GM19438 (cell line): ENCODE measurements at regions not wholly inside any gene's neighbourhood (a gene's known extent, or its start where the extent isn't known, plus 50 kb on each side); places are given as distances from the start of the nearest gene placed in this dataset.
"Not testable (repeated sequence)": the region's sequence is repeated elsewhere in the genome, so short reads cannot be mapped to it uniquely, and the experiment has no call there.

Experiments used
- ATAC-seq: cut with Tn5 transposase; IDR thresholded peaks from one replicate; pipeline ENCODE4 v1.9.1; 2021; ENCODE audit warnings: low read depth; ENCODE audit not compliant: unreplicated experiment

DNA sequence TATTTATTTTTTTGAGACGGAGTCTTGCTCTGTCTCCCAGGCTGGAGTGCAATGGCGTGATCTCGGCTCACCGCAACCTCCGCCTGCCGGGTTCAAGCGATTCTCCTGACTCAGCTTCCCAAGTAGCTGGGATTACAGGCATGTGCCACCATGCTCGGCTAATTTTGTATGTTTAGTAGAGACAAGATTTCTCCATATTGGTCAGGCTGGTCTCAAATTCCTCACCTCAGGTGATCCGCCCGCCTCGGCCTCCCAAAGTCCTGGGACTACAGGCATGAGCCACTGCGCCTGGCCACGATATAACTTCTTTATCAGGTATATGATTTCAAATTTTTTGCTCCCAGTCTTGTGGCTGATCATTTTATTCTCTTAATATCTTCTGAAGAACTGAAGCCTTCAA lies 1506.3 kb downstream of the FAM181B start:
- ATAC-seq = not testable (repeated sequence)

GRCh38 chr11:81224396-81224795 lies 1509.3 kb downstream of the FAM181B start:
- no peak for ATAC-seq

DNA sequence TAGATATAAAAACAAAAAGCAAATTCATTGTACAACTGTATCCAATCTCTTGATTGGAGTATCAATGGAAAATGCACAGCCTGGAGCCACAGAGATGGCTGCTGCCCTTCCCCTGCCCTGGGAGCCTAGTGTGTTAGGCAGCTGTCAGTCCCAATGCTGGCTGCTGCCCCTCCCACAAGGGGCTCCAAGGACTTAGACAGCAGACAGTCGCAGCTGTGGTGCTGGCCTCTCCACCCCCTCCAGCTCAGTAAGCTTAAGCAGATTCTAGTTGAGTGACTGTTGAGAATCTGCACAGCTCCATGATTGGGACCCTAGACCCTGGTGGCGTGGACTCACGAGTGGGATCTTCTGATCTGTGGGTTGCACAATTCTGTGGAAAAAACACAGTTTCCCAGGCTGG lies 1511.2 kb downstream of the FAM181B start:
- no peak for ATAC-seq

GRCh38 chr11:81220146-81220895 lies 1513.3 kb downstream of the FAM181B start:
- no peak for ATAC-seq

DNA sequence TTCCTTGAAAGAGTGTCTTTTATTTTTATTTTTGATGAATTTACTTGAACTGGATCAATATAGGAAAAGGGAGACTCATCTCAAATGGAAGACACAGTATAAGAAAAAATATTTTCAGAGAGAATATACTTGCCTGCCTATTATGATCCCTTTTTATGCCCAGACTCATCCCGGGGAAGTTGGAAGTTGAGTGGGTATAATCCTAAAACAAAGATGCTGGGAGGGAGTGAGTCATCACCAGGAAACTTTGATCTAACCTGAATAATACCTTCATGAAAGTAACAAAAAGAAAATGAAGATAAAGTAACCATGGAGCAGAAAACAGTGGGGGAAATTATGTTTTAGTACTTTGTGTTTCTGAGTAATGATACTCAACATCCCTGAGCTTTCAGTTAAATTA lies 1514.0 kb downstream of the FAM181B start:
- no peak for ATAC-seq

DNA sequence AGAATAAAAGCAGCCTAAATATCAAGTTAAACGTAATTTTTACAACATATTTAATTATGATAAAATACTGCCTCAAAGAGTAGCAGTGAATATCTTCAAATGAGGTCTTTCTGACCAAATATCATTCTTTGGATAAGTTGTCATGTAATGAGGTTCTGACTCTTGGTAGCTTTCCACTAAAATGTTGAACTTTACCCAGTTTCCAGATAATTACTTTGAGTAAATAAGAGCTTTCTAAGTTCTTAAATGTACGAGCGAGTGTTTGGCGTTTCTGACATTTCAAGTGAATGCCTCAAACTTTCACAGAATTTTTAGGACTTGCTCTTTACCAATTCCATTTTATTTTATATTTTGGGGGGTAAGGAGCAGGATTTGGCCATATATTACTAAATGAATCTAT lies 1515.2 kb downstream of the FAM181B start:
- no peak for ATAC-seq

- ATAC-seq = no peak
Measured at GRCh38 chr11:81211050-81211449, 1522.6 kb downstream of the FAM181B start.

DNA sequence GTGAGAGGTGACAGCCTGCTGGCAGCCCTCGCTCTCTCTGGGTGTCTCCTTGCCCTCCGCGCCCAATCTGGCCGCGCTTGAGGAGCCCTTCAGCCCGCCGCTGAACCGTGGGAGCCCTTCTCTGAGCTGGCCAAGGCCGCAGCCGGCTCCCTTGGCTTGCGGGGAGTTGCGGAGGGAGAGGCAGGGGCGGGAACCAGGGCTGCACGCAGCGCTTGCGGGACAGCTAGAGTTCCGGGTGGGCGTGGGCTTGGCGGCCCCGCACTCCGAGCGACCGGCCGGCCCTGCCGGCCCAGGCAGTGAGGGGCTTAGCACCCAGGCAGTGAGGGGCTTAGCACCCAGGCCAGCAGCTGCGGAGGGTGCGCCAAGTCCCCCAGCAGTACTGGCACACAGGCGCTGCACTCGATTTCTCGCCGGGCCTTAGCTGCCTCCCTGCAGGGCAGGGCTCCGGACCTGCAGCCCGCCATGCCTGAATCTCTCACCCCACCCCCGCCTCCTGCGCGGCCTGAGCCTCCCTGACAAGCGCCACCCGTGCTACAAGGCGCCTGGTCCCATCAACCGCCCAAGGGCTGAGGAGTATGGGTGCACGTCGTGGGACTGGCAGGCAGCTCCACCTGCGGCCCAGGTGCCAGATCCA lies 1526.1 kb downstream of the FAM181B start:
- ATAC-seq = no peak

DNA sequence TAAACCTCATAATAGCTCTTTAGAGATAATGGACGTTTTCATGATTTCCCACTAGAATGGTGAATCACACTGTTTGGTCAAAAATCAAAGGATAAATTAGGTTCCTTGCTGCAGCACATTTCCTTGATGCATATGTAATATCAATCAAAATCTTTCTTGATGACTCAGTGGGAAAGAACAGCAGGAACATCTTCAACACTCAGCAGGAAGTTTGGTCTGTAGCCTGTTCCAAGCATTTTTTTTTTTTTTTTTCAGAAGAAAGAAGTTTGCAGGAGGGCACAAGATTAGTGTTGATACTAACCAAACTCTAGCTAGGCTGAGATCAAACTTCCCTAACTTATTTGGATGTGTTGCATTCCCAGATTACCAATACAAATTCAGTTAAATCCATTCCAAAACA lies 1529.8 kb downstream of the FAM181B start:
- ATAC-seq = no peak

DNA sequence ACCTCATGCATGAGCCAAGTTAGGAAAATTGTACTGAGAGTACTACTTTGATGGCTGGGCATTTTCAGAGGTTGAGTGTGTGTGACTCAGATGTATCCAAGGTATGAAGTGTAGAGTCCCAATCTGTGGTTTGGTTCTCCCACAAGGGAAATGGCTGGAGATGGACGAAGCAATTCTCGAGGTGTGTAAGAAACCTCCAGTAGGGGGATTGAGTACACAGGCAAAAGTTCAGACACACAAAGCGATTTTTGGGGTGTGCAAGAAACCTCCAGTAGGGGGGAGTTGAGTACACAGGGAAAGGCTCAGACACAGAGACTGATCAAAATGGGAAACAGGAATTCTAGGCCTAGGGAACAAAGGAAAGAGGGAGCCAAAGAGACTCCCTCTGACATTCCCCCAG lies 1536.3 kb downstream of the FAM181B start:
- no peak for ATAC-seq

GRCh38 chr11:81192516-81192915 lies 1541.1 kb downstream of the FAM181B start:
- no peak for ATAC-seq

- ATAC-seq = no peak
Measured at GRCh38 chr11:81190546-81190945, 1543.1 kb downstream of the FAM181B start.

GRCh38 chr11:81187033-81187432 lies 1546.6 kb downstream of the FAM181B start:
- ATAC-seq = not testable (repeated sequence)

DNA sequence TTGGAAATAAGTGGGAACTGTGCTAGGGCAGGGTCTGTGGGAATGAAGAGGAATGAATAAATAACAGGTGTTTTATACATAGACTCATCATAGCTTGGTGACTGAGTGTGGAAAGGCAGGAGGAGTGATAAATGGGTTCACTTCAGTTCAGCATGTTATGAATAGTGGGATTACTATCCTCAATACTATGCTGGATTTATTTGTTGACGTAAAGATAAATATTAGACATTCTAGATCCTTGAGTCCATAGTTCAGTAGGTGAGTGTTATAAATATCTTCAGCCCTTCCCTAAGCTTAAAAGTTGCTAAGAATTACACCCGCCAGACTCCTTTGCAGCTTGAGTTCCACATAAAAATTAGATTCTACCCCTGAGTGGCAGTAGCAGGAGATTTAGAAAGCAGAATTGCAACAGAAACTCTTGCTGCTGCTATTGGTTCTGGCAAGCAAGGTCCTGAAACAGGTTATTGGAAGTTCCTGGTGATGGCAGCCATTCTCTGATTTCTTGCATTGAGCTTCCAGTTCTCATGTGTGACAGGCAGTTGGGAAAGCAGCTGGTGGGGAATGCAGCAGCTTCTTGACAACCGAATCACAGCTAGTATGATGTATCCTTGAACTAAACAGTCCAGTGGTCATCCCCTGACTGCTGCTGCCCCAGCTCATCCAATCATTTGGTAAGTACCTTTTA lies 1558.9 kb downstream of the FAM181B start:
- ATAC-seq = no peak

DNA sequence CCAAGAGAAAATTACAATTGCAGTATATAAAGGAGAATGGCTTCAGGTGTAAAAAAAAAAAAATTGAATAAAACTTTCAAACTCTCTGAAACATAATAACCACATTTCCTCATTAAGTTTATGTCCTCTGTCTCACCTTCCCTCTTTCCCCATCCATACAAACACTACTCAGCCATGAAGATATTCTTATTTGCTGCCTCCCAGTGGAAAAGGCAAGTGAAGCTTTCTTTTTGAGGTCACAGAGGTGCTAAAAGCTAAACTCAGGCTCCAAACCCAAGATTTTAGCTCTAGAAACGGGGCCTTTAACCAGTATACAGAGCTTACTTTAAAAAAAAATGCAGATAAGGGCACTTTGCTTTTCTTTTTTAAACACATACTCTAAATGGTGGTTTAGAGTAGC lies 1568.5 kb downstream of the FAM181B start:
- ATAC-seq = no peak

DNA sequence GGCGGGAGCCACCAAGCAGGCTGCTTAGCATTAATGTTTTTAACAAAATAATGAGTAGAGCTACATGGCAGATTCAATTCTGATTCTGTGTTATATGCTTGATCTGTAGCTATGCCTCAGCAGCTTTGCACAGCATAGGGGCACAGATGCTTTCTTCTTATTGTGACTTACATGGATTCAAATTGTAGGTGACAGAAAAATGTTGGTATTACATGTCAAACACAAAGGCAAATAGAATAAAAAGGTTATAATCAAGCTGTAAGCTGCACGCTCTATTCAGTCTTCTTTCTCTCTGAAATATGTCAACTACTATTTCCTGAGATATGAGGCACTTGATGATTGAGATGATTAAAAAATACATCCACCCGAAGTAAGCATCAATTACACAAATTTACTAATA lies 1573.8 kb downstream of the FAM181B start:
- no peak for ATAC-seq

DNA sequence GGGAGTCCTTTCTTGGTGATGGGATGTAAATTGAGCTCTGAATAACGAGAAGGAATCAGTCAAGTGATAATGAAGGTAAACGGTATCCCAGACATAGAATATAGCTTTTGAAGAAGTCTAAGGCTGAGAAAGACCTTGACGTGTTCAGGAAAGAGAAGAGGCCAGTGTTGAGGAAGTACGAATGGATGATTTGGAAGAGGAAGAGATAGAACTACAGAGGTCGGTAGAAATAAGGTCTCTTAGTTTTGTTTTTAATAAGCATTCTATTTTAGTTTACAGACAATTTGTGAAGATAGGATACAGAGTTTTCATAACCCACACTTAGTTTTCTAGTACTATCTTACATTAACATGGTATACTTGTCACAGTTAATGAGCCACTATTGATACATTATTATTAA lies 1598.1 kb downstream of the FAM181B start:
- no peak for ATAC-seq

DNA sequence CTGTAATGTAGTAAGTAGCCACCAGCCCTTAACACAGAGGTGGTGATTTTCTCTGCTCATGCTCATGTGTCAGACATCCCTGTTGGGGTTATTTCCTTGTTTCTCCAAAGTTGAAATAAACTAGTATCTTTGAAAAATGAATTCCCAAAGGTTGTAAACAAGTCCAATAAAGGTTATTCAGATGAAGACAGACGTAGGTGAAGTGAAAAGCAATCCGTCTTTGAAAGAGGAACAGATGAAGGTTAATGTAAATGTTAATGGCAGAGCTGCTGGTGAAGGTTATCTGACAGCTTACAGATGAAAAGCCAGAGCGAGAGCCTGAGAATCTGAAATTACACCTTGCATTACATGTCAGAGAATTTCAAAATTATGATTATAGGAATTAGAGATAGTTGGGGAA lies 1604.0 kb downstream of the FAM181B start:
- no peak for ATAC-seq

DNA sequence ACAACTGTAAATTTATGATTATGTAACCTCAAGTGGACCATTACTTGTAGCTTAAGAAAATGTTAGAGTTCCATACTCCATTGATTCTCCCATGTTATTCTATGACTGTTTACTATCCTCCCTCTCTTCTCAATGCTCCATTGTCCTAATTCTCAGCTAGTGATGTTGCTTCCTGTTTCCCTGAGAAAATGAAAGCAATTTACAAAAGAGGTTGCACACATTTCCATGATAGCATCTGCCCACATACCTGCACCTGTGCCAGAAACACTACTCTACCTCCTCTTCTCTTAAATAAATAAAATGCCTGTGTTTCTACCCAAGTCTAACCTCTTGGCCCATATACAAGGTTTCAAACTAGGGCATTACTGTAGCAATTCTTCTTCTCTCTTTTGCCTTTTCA lies 1620.9 kb downstream of the FAM181B start:
- ATAC-seq = no peak

DNA sequence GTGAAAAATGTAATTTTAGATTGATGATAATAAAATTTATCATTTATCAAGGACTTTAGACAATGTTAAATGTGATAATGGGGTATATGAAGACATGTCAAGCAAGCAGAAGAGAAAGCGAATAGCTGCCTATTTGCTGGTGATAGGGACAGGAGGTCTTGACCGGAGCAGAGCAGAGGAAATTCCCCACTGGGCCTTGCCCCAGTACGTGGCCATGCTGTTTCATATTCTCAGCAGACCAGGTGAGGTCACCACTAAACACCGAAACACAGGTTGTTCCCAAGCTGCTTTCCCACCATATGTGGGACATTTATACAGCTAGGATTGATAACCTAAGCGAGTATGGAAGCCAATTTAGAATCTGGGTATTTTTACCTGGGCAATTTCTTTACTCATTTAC lies 1629.6 kb downstream of the FAM181B start:
- ATAC-seq = no peak

DNA sequence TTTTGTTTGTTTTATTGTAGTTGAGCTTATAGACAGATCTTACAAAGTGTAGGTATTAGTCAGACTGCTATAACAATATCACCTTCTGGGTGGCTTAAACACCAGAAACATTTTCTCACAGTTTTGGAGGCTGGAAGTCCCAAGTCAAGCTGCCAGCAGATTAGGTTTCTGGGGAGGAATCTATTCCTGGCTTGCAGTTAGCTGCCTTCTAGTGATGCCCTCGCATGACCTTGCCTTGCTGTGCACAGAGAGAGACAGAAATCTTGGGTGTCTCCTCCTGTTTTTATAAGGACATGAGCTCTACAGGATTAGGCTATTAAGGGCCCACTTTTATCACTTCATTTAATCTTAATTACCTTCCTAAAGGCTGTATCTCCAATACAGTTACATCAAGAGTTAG lies 1635.2 kb downstream of the FAM181B start:
- no peak for ATAC-seq

DNA sequence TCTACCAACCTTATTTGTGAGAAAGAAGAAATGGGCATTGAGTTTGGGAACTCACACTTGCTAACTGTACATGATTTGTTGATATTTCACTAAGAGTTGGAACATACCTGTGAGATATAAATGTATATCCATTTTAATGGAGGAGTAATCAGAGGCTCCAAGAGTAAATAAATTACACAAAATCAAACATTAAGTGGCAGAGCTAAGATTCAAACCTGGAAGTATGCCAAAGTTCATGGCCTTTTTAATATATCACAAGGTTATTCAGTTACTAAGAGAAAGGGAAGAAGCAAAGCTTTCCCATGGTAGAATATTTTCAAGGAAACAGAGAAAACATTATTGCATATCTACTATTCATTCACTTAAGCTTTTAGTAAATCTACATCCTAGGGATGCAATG lies 1641.1 kb downstream of the FAM181B start:
- no peak for ATAC-seq
